ENCODE measurements at regions not wholly inside any gene's neighbourhood (a gene's known extent, or its start where the extent isn't known, plus 50 kb on each side); places are given as distances from the start of the nearest gene placed in this dataset.

DNA sequence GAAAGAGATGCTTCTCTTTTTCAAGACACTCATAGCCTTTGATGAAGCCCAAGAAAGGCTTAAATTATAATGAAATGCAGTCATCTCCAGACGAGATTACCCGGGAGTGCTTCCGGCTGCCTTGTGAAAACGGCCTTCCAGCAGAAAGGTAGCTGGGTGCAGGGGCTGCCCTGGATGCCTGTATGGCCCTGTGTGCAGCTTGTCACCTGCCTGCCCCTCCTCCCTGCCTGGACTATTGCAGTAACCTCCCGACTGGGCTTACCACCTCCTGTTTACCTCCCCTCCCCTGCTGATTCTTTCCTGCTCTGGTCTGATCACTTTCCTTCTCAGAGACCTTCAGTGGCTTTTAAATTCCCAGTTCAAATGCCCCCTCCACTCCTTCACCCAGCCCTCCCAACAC, 126.4 kb upstream of the SYT13 start:
- TF ChIP-seq, protein P1, sequence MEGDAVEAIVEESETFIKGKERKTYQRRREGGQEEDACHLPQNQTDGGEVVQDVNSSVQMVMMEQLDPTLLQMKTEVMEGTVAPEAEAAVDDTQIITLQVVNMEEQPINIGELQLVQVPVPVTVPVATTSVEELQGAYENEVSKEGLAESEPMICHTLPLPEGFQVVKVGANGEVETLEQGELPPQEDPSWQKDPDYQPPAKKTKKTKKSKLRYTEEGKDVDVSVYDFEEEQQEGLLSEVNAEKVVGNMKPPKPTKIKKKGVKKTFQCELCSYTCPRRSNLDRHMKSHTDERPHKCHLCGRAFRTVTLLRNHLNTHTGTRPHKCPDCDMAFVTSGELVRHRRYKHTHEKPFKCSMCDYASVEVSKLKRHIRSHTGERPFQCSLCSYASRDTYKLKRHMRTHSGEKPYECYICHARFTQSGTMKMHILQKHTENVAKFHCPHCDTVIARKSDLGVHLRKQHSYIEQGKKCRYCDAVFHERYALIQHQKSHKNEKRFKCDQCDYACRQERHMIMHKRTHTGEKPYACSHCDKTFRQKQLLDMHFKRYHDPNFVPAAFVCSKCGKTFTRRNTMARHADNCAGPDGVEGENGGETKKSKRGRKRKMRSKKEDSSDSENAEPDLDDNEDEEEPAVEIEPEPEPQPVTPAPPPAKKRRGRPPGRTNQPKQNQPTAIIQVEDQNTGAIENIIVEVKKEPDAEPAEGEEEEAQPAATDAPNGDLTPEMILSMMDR (IDR thresholded peaks at IDR 0.05; ENCODE audit: low read depth, low read length), result no peak
- TF ChIP-seq EZH2phosphoT487 (IDR thresholded peaks at IDR 0.05; ENCODE audit: low read depth), result no peak

All from OCI-LY3 (cell line).